ENCODE measurements at regions not wholly inside any gene's neighbourhood (a gene's known extent, or its start where the extent isn't known, plus 50 kb on each side); places are given as distances from the start of the nearest gene placed in this dataset.

DNA sequence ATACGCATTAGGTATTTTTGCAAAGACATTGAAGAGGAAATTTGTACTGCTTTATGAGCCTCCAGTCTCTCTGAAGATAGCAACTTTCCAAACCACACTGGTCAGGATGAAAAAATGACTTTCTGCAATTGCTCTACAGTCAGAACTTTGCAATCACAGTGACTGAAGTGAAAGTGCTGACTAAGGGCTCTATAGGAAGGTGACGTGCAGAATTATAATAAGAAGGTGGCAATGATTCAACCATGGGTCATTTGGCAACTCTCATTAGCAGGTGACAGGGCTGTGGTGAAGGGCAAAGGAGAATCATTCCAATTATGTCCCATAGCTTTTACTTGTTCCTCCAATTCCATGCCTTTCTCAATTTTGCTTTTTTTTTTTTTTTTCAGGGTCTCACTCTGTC, 311.0 kb downstream of the ANKRD30A start:
- DNase-seq = no peak
- Histone ChIP-seq H3K27me3 (no peaks in the 10 kb centered on the region), H3K4me3 (no peak overlapping the region), H3K36me3 (no peaks in the 10 kb centered on the region), H3K9me3 (no peaks in the 10 kb centered on the region), H3K27ac (no peak overlapping the region), H3K4me1 (no peaks in the 10 kb centered on the region)
- TF ChIP-seq, protein P1, sequence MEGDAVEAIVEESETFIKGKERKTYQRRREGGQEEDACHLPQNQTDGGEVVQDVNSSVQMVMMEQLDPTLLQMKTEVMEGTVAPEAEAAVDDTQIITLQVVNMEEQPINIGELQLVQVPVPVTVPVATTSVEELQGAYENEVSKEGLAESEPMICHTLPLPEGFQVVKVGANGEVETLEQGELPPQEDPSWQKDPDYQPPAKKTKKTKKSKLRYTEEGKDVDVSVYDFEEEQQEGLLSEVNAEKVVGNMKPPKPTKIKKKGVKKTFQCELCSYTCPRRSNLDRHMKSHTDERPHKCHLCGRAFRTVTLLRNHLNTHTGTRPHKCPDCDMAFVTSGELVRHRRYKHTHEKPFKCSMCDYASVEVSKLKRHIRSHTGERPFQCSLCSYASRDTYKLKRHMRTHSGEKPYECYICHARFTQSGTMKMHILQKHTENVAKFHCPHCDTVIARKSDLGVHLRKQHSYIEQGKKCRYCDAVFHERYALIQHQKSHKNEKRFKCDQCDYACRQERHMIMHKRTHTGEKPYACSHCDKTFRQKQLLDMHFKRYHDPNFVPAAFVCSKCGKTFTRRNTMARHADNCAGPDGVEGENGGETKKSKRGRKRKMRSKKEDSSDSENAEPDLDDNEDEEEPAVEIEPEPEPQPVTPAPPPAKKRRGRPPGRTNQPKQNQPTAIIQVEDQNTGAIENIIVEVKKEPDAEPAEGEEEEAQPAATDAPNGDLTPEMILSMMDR (IDR thresholded peaks at IDR 0.05) = no peak
- TF ChIP-seq POLR2A (IDR thresholded peaks at IDR 0.05) = no peak

DNA sequence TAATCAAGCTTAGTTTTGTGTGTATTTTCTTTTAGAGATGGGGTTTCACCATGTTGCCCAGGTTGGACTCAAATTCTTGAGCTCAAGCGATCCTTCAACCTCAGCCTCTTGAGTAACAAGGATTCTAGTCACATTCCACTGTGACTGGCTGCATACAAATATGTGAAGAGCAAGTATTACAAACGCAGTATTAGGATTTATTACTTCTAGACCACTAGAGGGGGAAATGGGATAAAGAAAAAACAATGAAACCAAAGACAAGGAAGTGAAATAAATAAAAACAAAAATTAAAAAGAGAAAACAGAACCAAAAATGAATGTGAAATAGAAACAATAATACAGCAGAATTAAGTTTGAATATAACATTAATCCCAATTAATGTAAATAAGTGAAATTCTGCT, 308.7 kb downstream of the ANKRD30A start:
- no peak overlapping the region for H3K4me3 ChIP-seq
- H3K4me1 ChIP-seq = no peaks in the 10 kb centered on the region
- no peak for TF ChIP-seq POLR2A (IDR thresholded peaks at IDR 0.05)
- TF ChIP-seq, protein P1 (IDR thresholded peaks at IDR 0.05) = no peak
- DNase-seq = no peak
- no peaks in the 10 kb centered on the region for H3K9me3 ChIP-seq
- H3K27me3 ChIP-seq = no peaks in the 10 kb centered on the region
- H3K27ac ChIP-seq = no peak overlapping the region
- no peaks in the 10 kb centered on the region for H3K36me3 ChIP-seq

Measured in Peyer's patch (tissue), 4 donors.